SK-N-SH treated with all-trans-retinoic acid at 6 μM for 48 hours (cell line): ENCODE measurements at regions not wholly inside any gene's neighbourhood (a gene's known extent, or its start where the extent isn't known, plus 50 kb on each side); places are given as distances from the start of the nearest gene placed in this dataset.

ENCODE experiments used
- PATZ1 ChIP-seq: fragments of 250-450 bp; sonication (Bioruptor Pico); IDR thresholded peaks from 2 replicates; pipeline ENCODE4 v1.8.0; 2020; ENCODE audit warnings: mild to moderate bottlenecking, moderate library complexity, borderline replicate concordance
- PPARA ChIP-seq: fragments of 250-450 bp; sonication (Bioruptor Pico); IDR thresholded peaks from 2 replicates; pipeline ENCODE4 v1.5.0; 2020; ENCODE audit warnings: mild to moderate bottlenecking, borderline replicate concordance

GRCh38 chr20:6295867-6296256, 173.0 kb upstream of the FERMT1 start:
- no peak for TF ChIP-seq PPARA
- no peak for TF ChIP-seq PATZ1 (CRISPR knock-in tag)
